ENCODE measurements at regions not wholly inside any gene's neighbourhood (a gene's known extent, or its start where the extent isn't known, plus 50 kb on each side); places are given as distances from the start of the nearest gene placed in this dataset.
A peak's percentile ranks its signal among the peaks of the same experiment; 100 is the strongest.
"Not testable (repeated sequence)": the region's sequence is repeated elsewhere in the genome, so short reads cannot be mapped to it uniquely, and the experiment has no call there.

- not testable (repeated sequence) for DNase-seq
Measured at GRCh38 chr1:148432318-148432717, 50.8 kb downstream of the PPIAL4G start.

DNA sequence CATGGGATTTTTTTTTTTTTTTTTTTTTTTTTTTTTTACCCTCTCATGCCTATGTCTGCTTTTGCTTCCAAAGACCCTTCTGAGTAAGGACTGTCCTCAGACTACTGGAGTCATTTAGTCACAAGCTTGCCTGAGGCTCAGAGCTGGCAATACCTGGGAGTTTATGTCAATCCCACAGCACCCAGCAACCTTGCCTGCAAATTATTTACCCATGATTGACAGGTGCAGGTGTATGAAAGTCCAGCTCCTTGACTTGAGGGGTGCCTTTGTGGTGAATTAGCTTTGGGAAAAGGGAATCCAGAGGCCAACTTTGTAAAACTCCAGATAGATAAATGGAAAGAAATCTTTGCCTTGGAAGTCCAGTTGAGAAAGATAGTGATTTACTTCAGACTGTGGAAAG lies 53.2 kb downstream of the PPIAL4G start:
- not testable (repeated sequence) for DNase-seq

DNA sequence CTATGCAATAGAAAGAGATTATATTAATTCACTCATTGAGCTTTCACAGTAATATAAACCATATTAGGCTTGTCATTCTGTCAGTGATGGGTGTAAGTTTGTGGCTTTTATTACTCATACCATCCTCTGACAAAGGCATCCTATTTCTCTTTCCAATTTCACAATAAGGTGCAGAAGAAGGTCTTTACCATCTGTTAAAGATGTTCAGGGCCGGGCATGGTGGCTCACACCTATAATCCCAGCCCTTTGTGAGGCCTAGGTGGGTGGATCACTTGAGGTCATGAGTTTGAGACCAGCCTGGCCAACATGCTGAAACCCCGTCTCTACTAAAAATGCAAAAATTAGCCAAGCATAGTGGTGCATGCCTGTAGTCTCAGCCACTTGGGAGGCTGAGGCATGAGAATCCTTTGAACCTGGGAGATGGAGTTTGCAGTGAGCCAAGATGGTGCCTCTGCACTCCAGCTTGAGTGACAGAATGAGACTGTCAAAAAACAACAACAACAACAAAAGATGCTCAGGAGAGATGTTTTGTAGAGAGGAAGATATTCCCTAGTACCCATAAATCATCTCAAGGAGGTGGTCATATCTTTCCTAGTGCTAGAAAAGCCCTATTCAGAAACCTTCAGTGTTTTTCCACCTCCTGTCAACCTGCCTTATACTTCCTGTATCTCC lies 56.0 kb downstream of the PPIAL4G start:
- DNase-seq: peak; percentile 10

DNA sequence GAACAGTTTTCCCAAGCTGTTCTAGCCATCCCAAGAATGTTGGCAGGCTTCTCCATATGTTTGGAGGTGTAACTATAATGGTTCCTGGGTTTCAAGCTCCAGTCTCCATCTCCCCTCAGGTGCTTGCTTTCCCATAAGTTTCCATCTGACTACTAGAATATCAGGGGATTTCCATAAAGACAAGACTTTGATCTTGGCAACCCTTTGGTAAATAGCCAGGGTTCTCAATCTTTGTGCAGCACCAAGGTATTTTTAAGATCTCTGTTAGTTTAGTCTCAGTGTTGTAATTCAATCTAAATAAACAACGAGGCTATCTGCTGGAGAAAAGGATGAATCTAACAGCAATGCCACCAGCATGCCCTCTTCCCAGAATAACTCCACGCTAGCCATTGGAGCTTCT lies 56.7 kb downstream of the PPIAL4G start:
- not testable (repeated sequence) for DNase-seq

GRCh38 chr1:148424143-148425003 lies 58.7 kb downstream of the PPIAL4G start:
- peak; percentile 70 for DNase-seq

DNA sequence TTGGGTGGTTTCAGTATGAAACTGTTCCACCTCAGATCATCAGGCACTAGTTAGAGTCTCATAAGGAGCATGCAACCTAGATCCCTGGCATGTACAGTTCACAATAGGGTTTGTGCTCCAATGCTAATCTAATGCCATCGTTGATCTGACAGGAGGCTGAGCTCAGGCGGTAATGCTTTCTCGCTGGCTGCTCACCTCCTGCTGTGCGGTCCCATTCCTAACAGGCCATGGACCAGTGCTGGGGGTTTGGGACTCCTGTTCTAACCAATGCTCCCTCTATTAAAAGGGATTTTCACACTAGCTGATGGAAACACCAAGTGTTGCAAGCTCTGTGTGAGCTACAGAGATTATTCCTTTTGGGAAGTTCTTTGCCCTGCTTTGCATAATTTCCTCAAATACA lies 60.2 kb downstream of the PPIAL4G start:
- DNase-seq: not testable (repeated sequence)

- not testable (repeated sequence) for DNase-seq
Measured at GRCh38 chr1:148417241-148417640, 65.9 kb downstream of the PPIAL4G start.

- DNase-seq: not testable (repeated sequence)
Measured at GRCh38 chr1:148413385-148413784, 69.7 kb downstream of the PPIAL4G start.

DNA sequence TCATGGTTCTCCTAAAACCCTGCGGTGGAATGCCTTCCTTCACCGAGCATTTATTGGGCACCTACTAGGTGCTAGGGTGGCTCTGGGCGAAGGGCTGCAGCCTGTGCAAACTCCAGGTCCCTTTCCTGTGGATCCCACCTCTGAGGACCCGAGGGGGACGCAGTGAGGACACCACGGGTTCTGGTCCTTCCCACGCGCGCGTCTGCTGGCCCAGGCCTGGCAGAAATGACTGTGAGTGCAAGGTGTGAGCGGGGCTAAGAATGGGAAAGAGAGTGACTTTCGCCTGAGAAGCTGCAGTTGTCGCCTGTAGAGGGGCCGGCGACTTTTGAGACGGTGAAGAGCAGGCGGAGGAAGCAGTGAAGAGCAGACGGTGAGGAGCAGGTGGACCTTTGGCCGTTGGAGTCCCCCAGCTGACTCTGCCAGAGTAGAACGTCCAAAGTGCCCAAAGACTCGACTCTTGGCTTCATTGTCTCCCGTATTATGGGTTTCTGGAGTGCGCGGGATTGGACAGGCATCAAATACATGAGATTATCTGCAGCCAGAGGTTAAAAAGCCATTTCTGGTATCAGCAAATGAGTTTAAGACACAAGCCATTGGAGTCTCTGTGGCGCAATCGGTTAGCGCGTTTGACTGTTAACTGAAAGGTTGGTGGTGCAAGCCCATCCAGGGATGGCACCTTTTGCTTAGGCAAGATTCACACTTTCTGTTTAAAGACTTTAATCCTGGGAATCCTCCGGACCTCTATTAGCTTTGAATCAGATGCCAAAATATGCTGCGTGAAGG lies 78.1 kb downstream of the PPIAL4G start:
- not testable (repeated sequence) for DNase-seq

- not testable (repeated sequence) for DNase-seq
Measured at GRCh38 chr1:148403925-148404324, 79.2 kb downstream of the PPIAL4G start.

DNA sequence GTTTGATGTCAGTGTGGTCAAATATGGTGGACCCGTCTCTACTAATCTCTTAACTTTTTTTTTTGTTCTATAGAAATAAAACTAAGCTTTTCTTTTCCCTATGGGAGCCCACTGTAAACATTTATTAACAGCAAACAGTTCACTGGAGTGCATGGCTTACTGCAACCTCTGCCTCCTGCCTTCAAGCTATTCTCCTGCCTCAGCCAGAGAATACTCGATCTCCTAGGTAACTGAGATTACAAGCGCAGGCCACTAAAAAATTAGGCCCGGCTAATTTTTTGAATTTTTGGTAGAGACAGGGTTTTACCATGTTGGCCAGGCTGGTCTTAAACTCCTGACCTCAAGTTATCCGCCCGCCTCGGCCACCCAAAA lies 80.0 kb downstream of the PPIAL4G start:
- not testable (repeated sequence) for DNase-seq

- peak; percentile 85 for DNase-seq
Measured at GRCh38 chr1:148402152-148403084, 80.7 kb downstream of the PPIAL4G start.

- not testable (repeated sequence) for DNase-seq
Measured at GRCh38 chr1:148397516-148397915, 85.6 kb downstream of the PPIAL4G start.

- DNase-seq: not testable (repeated sequence)
Measured at GRCh38 chr1:148392505-148392904, 90.6 kb downstream of the PPIAL4G start.

- DNase-seq: not testable (repeated sequence)
Measured at GRCh38 chr1:148391323-148391722, 91.8 kb downstream of the PPIAL4G start.

DNA sequence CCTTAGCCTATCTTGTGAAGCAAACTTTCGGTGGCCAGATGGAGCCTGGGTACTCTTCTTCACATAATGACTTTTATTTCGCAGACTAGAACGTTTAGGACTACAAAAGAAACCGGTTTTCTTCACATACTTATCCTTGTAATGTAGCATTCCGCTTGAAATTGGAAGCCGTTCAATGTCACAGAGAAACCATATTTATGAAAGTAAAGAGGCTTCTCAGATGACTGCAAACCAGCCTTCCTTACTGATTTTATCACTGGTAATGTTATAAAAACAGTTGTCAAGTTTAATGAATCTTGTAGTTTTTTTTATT lies 94.1 kb downstream of the PPIAL4G start:
- no peak for DNase-seq

GRCh38 chr1:148388260-148389026 lies 94.7 kb downstream of the PPIAL4G start:
- DNase-seq: peak; percentile 86

GRCh38 chr1:148387949-148388259 lies 95.2 kb downstream of the PPIAL4G start:
- DNase-seq: not testable (repeated sequence)

GRCh38 chr1:148387122-148387948 lies 95.8 kb downstream of the PPIAL4G start:
- DNase-seq: not testable (repeated sequence)

DNA sequence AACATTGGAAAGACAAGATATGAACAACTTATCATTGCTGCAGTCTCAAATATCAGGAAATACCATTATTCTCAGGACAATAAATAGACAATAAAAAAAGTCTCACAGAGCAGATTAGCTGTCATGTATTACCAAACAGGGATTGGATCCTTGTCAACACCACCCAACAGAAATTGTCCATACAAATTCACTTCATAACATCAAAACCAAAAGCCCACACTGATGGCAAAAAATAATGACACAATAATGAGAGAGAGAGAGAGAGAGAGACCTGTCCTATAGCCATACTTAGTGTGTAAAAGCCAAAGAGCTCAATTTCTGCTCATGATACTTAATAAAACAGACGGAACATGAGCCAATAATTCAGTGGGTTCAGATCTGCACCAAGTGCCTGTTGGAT lies 96.5 kb downstream of the PPIAL4G start:
- DNase-seq: no peak

DNA sequence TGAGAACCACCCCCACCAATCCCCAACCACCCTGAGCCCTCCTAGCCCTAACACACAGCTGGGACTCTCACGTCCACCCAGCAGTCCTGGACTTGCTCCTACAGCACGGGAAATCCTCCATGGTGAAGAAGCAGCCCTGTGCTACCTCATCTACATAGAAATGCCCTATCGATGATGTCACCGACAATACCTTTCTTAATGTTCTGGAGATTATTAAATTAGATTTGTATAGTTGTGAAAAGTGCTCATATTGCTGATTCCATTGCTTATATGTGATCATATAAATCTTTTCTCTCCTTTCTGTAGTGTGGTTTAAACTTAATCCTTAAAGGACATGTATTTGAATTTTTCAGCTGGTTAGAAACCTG lies 97.1 kb downstream of the PPIAL4G start:
- DNase-seq: not testable (repeated sequence)
